ENCODE measurements at regions not wholly inside any gene's neighbourhood (a gene's known extent, or its start where the extent isn't known, plus 50 kb on each side); places are given as distances from the start of the nearest gene placed in this dataset.
"Not testable (repeated sequence)": the region's sequence is repeated elsewhere in the genome, so short reads cannot be mapped to it uniquely, and the experiment has no call there.

- Histone ChIP-seq H3K9me3 (replicated peaks in 1 of 2; ENCODE audit: control insufficient read depth in 2 of 2, insufficient read depth in 1 of 2, low read depth in 1 of 2, low read length in 2 of 2) (peaks cover 0 to 1% of the 10 kb centered on the region in 2 donors), H3K27me3 (ENCODE audit: control insufficient read depth in 3 of 3, insufficient read depth in 3 of 3, low read depth in 1 of 3, low read length in 3 of 3) (peaks cover 0 to 10% (median 0%) of the 10 kb centered on the region in 3 experiments), H3K79me1 (ENCODE audit: low read depth, low read length) (no peaks in the 10 kb centered on the region), H2BK120ac (ENCODE audit: low read depth, low read length) (no peak overlapping the region), H2BK15ac (ENCODE audit: low read length) (no peak overlapping the region), H3K9ac (ENCODE audit: low read depth, low read length, poor library complexity) (no peak overlapping the region), H3K4ac (ENCODE audit: low read length) (no peak overlapping the region), H3K4me3 (ENCODE audit: low read length in 2 of 2) (no peak overlapping the region), H3K4me2 (ENCODE audit: insufficient read depth, low read length, poor library complexity, severe bottlenecking) (no peak overlapping the region), H3K27ac (replicated peaks; ENCODE audit: low read length) (no peak overlapping the region), H4K91ac (ENCODE audit: low read depth, low read length, poor library complexity) (no peak overlapping the region), H3K18ac (ENCODE audit: low read length) (no peak overlapping the region), H3K14ac (ENCODE audit: low read length) (no peak overlapping the region), H4K8ac (ENCODE audit: low read depth, low read length) (no peak overlapping the region), H3K36me3 (replicated peaks in 1 of 2; ENCODE audit: control insufficient read depth in 2 of 2, insufficient read depth in 2 of 2, low read length in 2 of 2) (no peaks in the 10 kb centered on the region), H2AK5ac (ENCODE audit: low read depth, low read length) (no peak overlapping the region), H3K23ac (ENCODE audit: low read depth, low read length, poor library complexity) (no peak overlapping the region), H2BK12ac (ENCODE audit: low read length) (no peak overlapping the region), H2BK5ac (ENCODE audit: low read length) (no peak overlapping the region), H3K4me1 (ENCODE audit: control insufficient read depth in 2 of 2, insufficient read depth in 1 of 2, low read depth in 1 of 2, low read length in 2 of 2) (peaks cover 0 to 5% of the 10 kb centered on the region in 2 donors), H2AFZ (ENCODE audit: low read length) (no peak overlapping the region)
- peak; percentile 48 for DNase-seq (ENCODE audit: low spot score)
- WGBS, 2 donors (ENCODE audit: extremely low coverage in 2 of 2, insufficient read length in 2 of 2, insufficient replicate concordance in 1 of 2): no CpG with 5 or more reads among the region's 10 CpGs
Observed at GRCh38 chr22:25334162-25334490, 114.7 kb downstream of the CRYBB2 start.

GRCh38 chr22:25334631-25335030 lies 115.2 kb downstream of the CRYBB2 start:
- H2BK12ac ChIP-seq (ENCODE audit: low read length); H3K23ac ChIP-seq (ENCODE audit: low read depth, low read length, poor library complexity); H4K91ac ChIP-seq (ENCODE audit: low read depth, low read length, poor library complexity); DNase-seq (ENCODE audit: low spot score); H2AK5ac ChIP-seq (ENCODE audit: low read depth, low read length); H2BK5ac ChIP-seq (ENCODE audit: low read length); H3K18ac ChIP-seq (ENCODE audit: low read length); H3K9ac ChIP-seq (ENCODE audit: low read depth, low read length, poor library complexity); H3K4me2 ChIP-seq (ENCODE audit: insufficient read depth, low read length, poor library complexity, severe bottlenecking); H2AFZ ChIP-seq (ENCODE audit: low read length); H3K4me1 ChIP-seq (ENCODE audit: control insufficient read depth in 2 of 2, insufficient read depth in 1 of 2, low read depth in 1 of 2, low read length in 2 of 2); H3K27ac ChIP-seq (replicated peaks; ENCODE audit: low read length); H3K9me3 ChIP-seq (replicated peaks in 1 of 2; ENCODE audit: control insufficient read depth in 2 of 2, insufficient read depth in 1 of 2, low read depth in 1 of 2, low read length in 2 of 2); H3K4me3 ChIP-seq (ENCODE audit: low read length in 2 of 2); H2BK15ac ChIP-seq (ENCODE audit: low read length); H4K8ac ChIP-seq (ENCODE audit: low read depth, low read length); H3K27me3 ChIP-seq (ENCODE audit: control insufficient read depth in 3 of 3, insufficient read depth in 3 of 3, low read depth in 1 of 3, low read length in 3 of 3); H3K79me1 ChIP-seq (ENCODE audit: low read depth, low read length); H3K14ac ChIP-seq (ENCODE audit: low read length); H2BK120ac ChIP-seq (ENCODE audit: low read depth, low read length); H3K36me3 ChIP-seq (replicated peaks in 1 of 2; ENCODE audit: control insufficient read depth in 2 of 2, insufficient read depth in 2 of 2, low read length in 2 of 2); H3K4ac ChIP-seq (ENCODE audit: low read length): not testable (repeated sequence)
- no CpG with 5 or more reads among the region's 17 CpGs for WGBS, 2 donors (ENCODE audit: extremely low coverage in 2 of 2, insufficient read length in 2 of 2, insufficient replicate concordance in 1 of 2)

GRCh38 chr22:25335276-25335675 lies 115.8 kb downstream of the CRYBB2 start:
- H3K18ac ChIP-seq (ENCODE audit: low read length); H3K23ac ChIP-seq (ENCODE audit: low read depth, low read length, poor library complexity); H2BK12ac ChIP-seq (ENCODE audit: low read length); H4K91ac ChIP-seq (ENCODE audit: low read depth, low read length, poor library complexity); H3K79me1 ChIP-seq (ENCODE audit: low read depth, low read length); H3K9me3 ChIP-seq (replicated peaks in 1 of 2; ENCODE audit: control insufficient read depth in 2 of 2, insufficient read depth in 1 of 2, low read depth in 1 of 2, low read length in 2 of 2); H3K27me3 ChIP-seq (ENCODE audit: control insufficient read depth in 3 of 3, insufficient read depth in 3 of 3, low read depth in 1 of 3, low read length in 3 of 3); H3K4me2 ChIP-seq (ENCODE audit: insufficient read depth, low read length, poor library complexity, severe bottlenecking); H2BK15ac ChIP-seq (ENCODE audit: low read length); H2BK5ac ChIP-seq (ENCODE audit: low read length); H2AFZ ChIP-seq (ENCODE audit: low read length); H3K4me3 ChIP-seq (ENCODE audit: low read length in 2 of 2); H2AK5ac ChIP-seq (ENCODE audit: low read depth, low read length); H3K36me3 ChIP-seq (replicated peaks in 1 of 2; ENCODE audit: control insufficient read depth in 2 of 2, insufficient read depth in 2 of 2, low read length in 2 of 2); H3K9ac ChIP-seq (ENCODE audit: low read depth, low read length, poor library complexity); H3K14ac ChIP-seq (ENCODE audit: low read length); DNase-seq (ENCODE audit: low spot score); H4K8ac ChIP-seq (ENCODE audit: low read depth, low read length); H2BK120ac ChIP-seq (ENCODE audit: low read depth, low read length); H3K4me1 ChIP-seq (ENCODE audit: control insufficient read depth in 2 of 2, insufficient read depth in 1 of 2, low read depth in 1 of 2, low read length in 2 of 2); H3K27ac ChIP-seq (replicated peaks; ENCODE audit: low read length); H3K4ac ChIP-seq (ENCODE audit: low read length): not testable (repeated sequence)
- no CpG with 5 or more reads among the region's 4 CpGs for WGBS, 2 donors (ENCODE audit: extremely low coverage in 2 of 2, insufficient read length in 2 of 2, insufficient replicate concordance in 1 of 2)

GRCh38 chr22:25340536-25340935 lies 121.1 kb downstream of the CRYBB2 start:
- H3K4me3 ChIP-seq (ENCODE audit: low read length in 2 of 2); H3K9me3 ChIP-seq (replicated peaks in 1 of 2; ENCODE audit: control insufficient read depth in 2 of 2, insufficient read depth in 1 of 2, low read depth in 1 of 2, low read length in 2 of 2); H2BK12ac ChIP-seq (ENCODE audit: low read length); H3K4me2 ChIP-seq (ENCODE audit: insufficient read depth, low read length, poor library complexity, severe bottlenecking); H2BK15ac ChIP-seq (ENCODE audit: low read length); H2BK120ac ChIP-seq (ENCODE audit: low read depth, low read length); H3K36me3 ChIP-seq (replicated peaks in 1 of 2; ENCODE audit: control insufficient read depth in 2 of 2, insufficient read depth in 2 of 2, low read length in 2 of 2); H2AFZ ChIP-seq (ENCODE audit: low read length); H2BK5ac ChIP-seq (ENCODE audit: low read length); H3K27me3 ChIP-seq (ENCODE audit: control insufficient read depth in 3 of 3, insufficient read depth in 3 of 3, low read depth in 1 of 3, low read length in 3 of 3); H3K27ac ChIP-seq (replicated peaks; ENCODE audit: low read length); H4K91ac ChIP-seq (ENCODE audit: low read depth, low read length, poor library complexity); H3K79me1 ChIP-seq (ENCODE audit: low read depth, low read length); H4K8ac ChIP-seq (ENCODE audit: low read depth, low read length); H3K23ac ChIP-seq (ENCODE audit: low read depth, low read length, poor library complexity); H3K14ac ChIP-seq (ENCODE audit: low read length); DNase-seq (ENCODE audit: low spot score); H3K18ac ChIP-seq (ENCODE audit: low read length); H3K4ac ChIP-seq (ENCODE audit: low read length); H3K4me1 ChIP-seq (ENCODE audit: control insufficient read depth in 2 of 2, insufficient read depth in 1 of 2, low read depth in 1 of 2, low read length in 2 of 2); H3K9ac ChIP-seq (ENCODE audit: low read depth, low read length, poor library complexity); H2AK5ac ChIP-seq (ENCODE audit: low read depth, low read length): not testable (repeated sequence)
- WGBS, 2 donors (ENCODE audit: extremely low coverage in 2 of 2, insufficient read length in 2 of 2, insufficient replicate concordance in 1 of 2): no CpG with 5 or more reads among the region's 5 CpGs

Data from neuronal stem cell (in vitro differentiated cells).